ENCODE measurements at regions not wholly inside any gene's neighbourhood (a gene's known extent, or its start where the extent isn't known, plus 50 kb on each side); places are given as distances from the start of the nearest gene placed in this dataset.

DNA sequence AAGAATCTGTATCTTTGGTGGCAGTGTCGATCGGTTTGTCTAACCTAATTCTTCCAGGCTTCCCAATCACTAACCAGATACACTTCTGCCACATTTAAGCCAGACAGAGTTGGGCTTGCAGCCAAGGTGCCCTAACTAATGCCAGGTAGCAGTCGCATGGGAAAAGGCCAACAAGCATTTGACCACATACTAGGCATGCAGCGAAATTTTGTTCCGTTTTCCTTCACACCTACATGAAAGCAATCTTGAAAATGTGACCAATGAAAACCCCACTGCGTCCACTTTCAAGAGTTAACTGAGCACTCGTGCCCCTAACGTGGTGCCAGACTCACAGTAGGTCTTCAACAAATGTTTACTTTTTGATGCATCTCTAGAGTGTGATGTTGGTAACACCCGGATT, 192.2 kb upstream of the TPM1 start:
- Mint-ChIP-seq H3K9me3 (ENCODE audit: low read depth) (no peaks in the 10 kb centered on the region), H3K27me3 (ENCODE audit: low read depth) (no peaks in the 10 kb centered on the region), H3K27ac (ENCODE audit: unreplicated experiment) (peak overlapping the region; percentile 97), H3K4me3 (ENCODE audit: unreplicated experiment) (no peak overlapping the region), H3K36me3 (ENCODE audit: low read depth) (no peaks in the 10 kb centered on the region), H3K4me1 (ENCODE audit: low read depth) (peaks cover 80% of the 10 kb centered on the region)
- TF ChIP-seq, protein P1, sequence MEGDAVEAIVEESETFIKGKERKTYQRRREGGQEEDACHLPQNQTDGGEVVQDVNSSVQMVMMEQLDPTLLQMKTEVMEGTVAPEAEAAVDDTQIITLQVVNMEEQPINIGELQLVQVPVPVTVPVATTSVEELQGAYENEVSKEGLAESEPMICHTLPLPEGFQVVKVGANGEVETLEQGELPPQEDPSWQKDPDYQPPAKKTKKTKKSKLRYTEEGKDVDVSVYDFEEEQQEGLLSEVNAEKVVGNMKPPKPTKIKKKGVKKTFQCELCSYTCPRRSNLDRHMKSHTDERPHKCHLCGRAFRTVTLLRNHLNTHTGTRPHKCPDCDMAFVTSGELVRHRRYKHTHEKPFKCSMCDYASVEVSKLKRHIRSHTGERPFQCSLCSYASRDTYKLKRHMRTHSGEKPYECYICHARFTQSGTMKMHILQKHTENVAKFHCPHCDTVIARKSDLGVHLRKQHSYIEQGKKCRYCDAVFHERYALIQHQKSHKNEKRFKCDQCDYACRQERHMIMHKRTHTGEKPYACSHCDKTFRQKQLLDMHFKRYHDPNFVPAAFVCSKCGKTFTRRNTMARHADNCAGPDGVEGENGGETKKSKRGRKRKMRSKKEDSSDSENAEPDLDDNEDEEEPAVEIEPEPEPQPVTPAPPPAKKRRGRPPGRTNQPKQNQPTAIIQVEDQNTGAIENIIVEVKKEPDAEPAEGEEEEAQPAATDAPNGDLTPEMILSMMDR (IDR thresholded peaks at IDR 0.05): no peak
- no peak for DNase-seq (ENCODE audit: low spot score)

DNA sequence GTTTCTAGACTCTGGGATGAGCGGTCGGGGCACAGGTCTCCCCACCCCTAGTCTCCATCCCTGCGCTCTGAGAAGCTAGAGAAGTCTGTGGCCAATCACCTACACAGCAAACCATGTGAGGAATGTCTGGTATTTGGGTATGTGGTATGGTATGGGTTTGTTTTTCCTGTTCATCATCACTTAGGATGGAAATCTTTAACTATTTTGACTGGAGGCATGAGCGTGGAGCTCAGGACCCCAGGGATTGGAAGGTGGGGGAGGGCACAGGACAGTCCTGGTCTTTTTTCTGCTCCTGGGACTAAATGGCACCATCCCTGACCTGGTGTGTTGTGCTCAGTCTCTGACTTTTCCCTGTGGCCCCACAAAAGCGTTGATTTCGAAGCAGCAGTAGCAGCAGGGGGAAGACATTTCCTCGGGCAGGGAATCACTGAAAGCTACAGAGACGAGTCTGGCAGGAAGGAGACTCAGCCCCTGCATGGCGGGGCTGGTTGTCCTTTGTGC, 191.7 kb upstream of the TPM1 start:
- TF ChIP-seq, protein P1 (IDR thresholded peaks at IDR 0.05): peak; percentile 11
- Mint-ChIP-seq H3K27ac (ENCODE audit: unreplicated experiment) (peak overlapping the region; percentile 97), H3K27me3 (ENCODE audit: low read depth) (no peaks in the 10 kb centered on the region), H3K9me3 (ENCODE audit: low read depth) (no peaks in the 10 kb centered on the region), H3K4me1 (ENCODE audit: low read depth) (peaks cover 75% of the 10 kb centered on the region), H3K36me3 (ENCODE audit: low read depth) (no peaks in the 10 kb centered on the region), H3K4me3 (ENCODE audit: unreplicated experiment) (peak overlapping the region; percentile 27)
- DNase-seq (ENCODE audit: low spot score): no peak

DNA sequence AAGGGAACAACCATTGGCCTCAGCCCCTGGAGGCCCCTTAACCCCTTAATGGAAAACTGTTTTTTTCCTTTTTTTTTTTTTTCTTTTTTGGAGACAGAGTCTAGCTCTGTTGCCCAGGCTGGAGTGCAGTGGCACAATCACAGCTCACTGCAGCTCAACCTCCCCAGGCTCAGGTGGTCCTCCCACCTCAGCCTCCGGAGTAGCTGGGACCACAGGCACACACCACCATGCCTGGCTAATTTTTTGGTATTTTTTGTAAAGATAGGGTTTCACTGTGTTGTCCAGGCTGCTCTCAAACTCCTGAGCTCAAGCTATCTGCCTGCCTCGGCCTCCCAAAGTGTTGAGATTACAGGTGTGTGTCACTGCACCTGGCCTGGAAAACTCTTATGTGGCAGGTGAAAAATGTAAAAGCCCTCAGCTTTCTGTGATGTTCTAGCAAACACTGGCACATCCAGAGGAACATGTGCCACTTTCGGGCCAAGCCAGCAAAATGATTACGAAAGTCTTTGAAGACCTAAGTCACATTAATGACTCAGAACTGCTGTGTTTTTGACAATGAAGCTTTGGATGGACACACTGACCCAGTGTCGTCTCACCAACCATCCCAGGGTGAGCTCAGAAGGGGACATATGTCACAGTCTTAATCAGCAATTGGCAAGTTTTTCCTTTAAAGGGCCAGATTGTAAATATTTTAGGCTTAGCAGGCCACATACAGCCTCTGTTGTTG, 189.3 kb upstream of the TPM1 start:
- H3K4me1 Mint-ChIP-seq (ENCODE audit: low read depth): peaks cover 62% of the 10 kb centered on the region
- no peak overlapping the region for H3K27ac Mint-ChIP-seq (ENCODE audit: unreplicated experiment)
- H3K9me3 Mint-ChIP-seq (ENCODE audit: low read depth): no peaks in the 10 kb centered on the region
- H3K4me3 Mint-ChIP-seq (ENCODE audit: unreplicated experiment): no peak overlapping the region
- no peak for DNase-seq (ENCODE audit: low spot score)
- no peaks in the 10 kb centered on the region for H3K36me3 Mint-ChIP-seq (ENCODE audit: low read depth)
- TF ChIP-seq, protein P1 (IDR thresholded peaks at IDR 0.05): no peak
- H3K27me3 Mint-ChIP-seq (ENCODE audit: low read depth): no peaks in the 10 kb centered on the region

DNA sequence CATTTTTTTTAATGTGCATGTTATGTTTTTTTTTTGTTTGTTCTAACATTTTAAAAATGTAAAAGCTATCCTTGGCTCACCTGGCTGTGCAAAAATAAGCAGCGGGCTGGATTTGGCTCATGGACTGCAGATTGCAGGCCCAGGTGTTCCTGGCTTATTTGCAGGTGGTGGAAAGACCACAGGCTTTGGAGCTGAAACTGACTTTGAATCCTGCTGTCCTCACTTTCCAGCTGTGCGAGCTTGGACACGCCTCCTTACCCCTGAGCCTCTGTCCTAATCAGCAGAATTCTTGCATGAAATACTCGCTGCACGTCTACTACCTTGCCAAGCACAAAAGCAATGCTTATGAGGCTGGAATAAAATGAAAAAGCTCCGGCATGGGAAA, 188.7 kb upstream of the TPM1 start:
- Mint-ChIP-seq H3K27ac (ENCODE audit: unreplicated experiment) (no peak overlapping the region), H3K9me3 (ENCODE audit: low read depth) (no peaks in the 10 kb centered on the region), H3K4me1 (ENCODE audit: low read depth) (peaks cover 58% of the 10 kb centered on the region)

DNA sequence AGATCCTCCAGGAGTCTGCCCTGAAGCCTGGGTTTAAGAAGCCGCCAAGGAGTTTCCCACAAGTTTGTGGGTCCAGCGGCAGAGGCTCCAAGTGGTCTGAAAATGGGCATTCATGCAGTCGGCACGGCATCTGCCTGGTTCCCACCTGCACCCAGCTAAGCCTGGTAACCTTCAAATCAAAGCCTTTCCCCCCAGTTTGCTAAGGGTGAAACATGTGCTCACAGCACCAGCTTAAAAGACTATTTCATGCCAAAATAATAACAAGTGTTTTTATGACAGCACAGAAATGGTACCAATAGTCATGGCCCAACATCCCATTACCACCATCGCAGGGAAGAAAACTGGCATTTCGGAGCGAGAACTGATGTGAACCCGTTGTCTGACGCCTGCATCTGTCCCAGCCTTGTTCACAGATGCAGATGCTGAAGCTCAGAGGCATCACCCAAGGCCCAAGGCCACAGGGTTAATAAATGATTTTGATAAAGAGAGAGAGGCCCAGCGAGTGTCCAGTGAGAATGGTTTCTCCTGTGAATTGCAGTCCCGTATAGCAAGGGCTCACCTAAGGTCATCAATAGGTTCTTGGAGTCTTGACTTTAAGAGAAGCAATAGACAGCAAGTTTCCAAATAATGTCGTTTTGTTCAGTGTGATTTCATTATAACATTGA, 188.0 kb upstream of the TPM1 start:
- TF ChIP-seq, protein P1 (IDR thresholded peaks at IDR 0.05): no peak
- no peak overlapping the region for H3K4me3 Mint-ChIP-seq (ENCODE audit: unreplicated experiment)
- H3K27me3 Mint-ChIP-seq (ENCODE audit: low read depth): no peaks in the 10 kb centered on the region
- H3K4me1 Mint-ChIP-seq (ENCODE audit: low read depth): peaks cover 50% of the 10 kb centered on the region
- no peak overlapping the region for H3K27ac Mint-ChIP-seq (ENCODE audit: unreplicated experiment)
- H3K9me3 Mint-ChIP-seq (ENCODE audit: low read depth): no peaks in the 10 kb centered on the region
- no peaks in the 10 kb centered on the region for H3K36me3 Mint-ChIP-seq (ENCODE audit: low read depth)
- no peak for DNase-seq (ENCODE audit: low spot score)

More for the DNA sequence above, 188.7 kb upstream of the TPM1 start:
- TF ChIP-seq, protein P1 (IDR thresholded peaks at IDR 0.05): no peak
- Mint-ChIP-seq H3K27me3 (ENCODE audit: low read depth) (no peaks in the 10 kb centered on the region), H3K4me3 (ENCODE audit: unreplicated experiment) (no peak overlapping the region), H3K36me3 (ENCODE audit: low read depth) (no peaks in the 10 kb centered on the region)
- no peak for DNase-seq (ENCODE audit: low spot score)

Data from chondrocyte (in vitro differentiated cells).